OCI-LY3 (cell line): ENCODE measurements at regions not wholly inside any gene's neighbourhood (a gene's known extent, or its start where the extent isn't known, plus 50 kb on each side); places are given as distances from the start of the nearest gene placed in this dataset.

Experiments
- EZH2phosphoT487 ChIP-seq: fragments of 200-600 bp; shearing (Covaris generic); IDR thresholded peaks from 2 replicates; pipeline ENCODE4 v1.6.1; 2018; ENCODE audit warnings: antibody characterized with exemption, mixed run types, low read depth
- TF ChIP-seq, protein P1 (sequence below): fragments of 200-600, 300-600 bp; sonication (generic); IDR thresholded peaks from 2 replicates; pipeline ENCODE4 v1.5.1; 2014; ENCODE audit warnings: antibody characterized with exemption, low read length, low read depth

DNA sequence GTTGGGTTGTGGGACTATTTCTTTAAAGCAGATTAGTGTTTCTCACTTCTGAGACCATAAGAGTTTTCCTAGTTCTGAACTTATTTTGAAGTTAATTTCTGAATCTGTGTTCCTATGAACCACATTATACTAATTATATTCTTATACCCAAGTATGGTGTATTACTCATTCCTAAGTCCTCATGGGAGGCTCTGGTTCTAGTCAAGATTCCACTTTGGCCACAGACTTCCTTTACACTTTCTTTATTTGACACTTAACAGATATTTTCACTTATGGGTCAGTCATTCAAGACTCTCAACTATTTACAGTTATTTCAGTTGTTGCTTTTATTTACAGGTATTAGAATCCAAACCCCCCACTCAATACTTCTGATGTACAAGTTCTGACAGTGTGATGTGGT, 937.2 kb upstream of the TYRP1 start:
- TF ChIP-seq, protein P1, sequence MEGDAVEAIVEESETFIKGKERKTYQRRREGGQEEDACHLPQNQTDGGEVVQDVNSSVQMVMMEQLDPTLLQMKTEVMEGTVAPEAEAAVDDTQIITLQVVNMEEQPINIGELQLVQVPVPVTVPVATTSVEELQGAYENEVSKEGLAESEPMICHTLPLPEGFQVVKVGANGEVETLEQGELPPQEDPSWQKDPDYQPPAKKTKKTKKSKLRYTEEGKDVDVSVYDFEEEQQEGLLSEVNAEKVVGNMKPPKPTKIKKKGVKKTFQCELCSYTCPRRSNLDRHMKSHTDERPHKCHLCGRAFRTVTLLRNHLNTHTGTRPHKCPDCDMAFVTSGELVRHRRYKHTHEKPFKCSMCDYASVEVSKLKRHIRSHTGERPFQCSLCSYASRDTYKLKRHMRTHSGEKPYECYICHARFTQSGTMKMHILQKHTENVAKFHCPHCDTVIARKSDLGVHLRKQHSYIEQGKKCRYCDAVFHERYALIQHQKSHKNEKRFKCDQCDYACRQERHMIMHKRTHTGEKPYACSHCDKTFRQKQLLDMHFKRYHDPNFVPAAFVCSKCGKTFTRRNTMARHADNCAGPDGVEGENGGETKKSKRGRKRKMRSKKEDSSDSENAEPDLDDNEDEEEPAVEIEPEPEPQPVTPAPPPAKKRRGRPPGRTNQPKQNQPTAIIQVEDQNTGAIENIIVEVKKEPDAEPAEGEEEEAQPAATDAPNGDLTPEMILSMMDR = no peak
- no peak for TF ChIP-seq EZH2phosphoT487
